ENCODE measurements at regions not wholly inside any gene's neighbourhood (a gene's known extent, or its start where the extent isn't known, plus 50 kb on each side); places are given as distances from the start of the nearest gene placed in this dataset.

DNA sequence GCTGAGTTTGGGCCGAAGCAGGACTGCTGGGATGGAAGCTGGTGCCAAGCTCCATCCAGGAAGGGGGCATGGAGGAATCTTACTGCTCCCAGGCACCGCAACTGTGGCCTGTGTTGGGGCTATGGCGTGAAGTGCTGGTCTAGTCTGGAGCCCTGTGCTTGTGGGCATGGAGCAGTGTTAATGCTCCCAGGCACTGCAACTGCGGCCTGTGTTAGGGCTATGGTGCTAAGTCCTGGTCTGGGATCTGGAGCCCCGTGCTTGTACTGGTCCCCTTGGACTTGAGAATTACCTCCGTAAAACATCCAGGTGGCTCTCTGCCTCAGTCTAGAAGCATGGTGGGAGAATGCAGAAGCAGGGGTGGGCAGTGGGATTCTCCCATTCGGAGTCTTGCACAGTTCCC is 1379.4 kb upstream of the ACVR2A start:
- no peak for TF ChIP-seq CTCF (conservative IDR thresholded peaks at IDR 0.05)
- TF ChIP-seq EZH2 (IDR thresholded peaks at IDR 0.05; ENCODE audit: low read depth), result no peak
